Lower leg skin (tissue), 4 donors: ENCODE measurements at regions not wholly inside any gene's neighbourhood (a gene's known extent, or its start where the extent isn't known, plus 50 kb on each side); places are given as distances from the start of the nearest gene placed in this dataset.

ENCODE experiments used
- DNase-seq, 2 donors: peaks; one replicate each; pipeline ENCODE4 v3.0.0-alpha.2; 2019; ENCODE audit warnings: low spot score in 2 of 2
- H3K4me3 ChIP-seq: fragments of 200-600 bp; sonication (generic); 2 replicates; pipeline ENCODE4 v1.5.1; 2017; ENCODE audit warnings: mild to moderate bottlenecking, low read depth; ENCODE audit not compliant: poor library complexity, severe bottlenecking
- POLR2A ChIP-seq, 2 donors: fragments of 450-650 bp; IDR thresholded peaks; one replicate each; pipeline ENCODE4 v1.6.1; 2016 to 2017; ENCODE audit warnings: antibody characterized with exemption in 2 of 2, mild to moderate bottlenecking in 1 of 2, moderate library complexity in 1 of 2
- WGBS, 2 donors: methylation state at CpG; one replicate each; pipeline ENCODE4 v1.1.5; 2018; 5-methylcytosine and 5-hydroxymethylcytosine counted together
- intact Hi-C: fragments of 100-400 bp; cut with DNase I; formaldehyde crosslinking; loops from one replicate; pipeline ENCODE4 v1.15.0; 2023; ENCODE audit warnings: low total_unique reads
- TF ChIP-seq, protein P1 (sequence below), 3 donors: fragments of 450-650 bp; IDR thresholded peaks; one replicate each; pipeline ENCODE4 v1.5.1; 2016; ENCODE audit warnings: antibody characterized with exemption in 3 of 3, mild to moderate bottlenecking in 3 of 3, moderate library complexity in 2 of 3

DNA sequence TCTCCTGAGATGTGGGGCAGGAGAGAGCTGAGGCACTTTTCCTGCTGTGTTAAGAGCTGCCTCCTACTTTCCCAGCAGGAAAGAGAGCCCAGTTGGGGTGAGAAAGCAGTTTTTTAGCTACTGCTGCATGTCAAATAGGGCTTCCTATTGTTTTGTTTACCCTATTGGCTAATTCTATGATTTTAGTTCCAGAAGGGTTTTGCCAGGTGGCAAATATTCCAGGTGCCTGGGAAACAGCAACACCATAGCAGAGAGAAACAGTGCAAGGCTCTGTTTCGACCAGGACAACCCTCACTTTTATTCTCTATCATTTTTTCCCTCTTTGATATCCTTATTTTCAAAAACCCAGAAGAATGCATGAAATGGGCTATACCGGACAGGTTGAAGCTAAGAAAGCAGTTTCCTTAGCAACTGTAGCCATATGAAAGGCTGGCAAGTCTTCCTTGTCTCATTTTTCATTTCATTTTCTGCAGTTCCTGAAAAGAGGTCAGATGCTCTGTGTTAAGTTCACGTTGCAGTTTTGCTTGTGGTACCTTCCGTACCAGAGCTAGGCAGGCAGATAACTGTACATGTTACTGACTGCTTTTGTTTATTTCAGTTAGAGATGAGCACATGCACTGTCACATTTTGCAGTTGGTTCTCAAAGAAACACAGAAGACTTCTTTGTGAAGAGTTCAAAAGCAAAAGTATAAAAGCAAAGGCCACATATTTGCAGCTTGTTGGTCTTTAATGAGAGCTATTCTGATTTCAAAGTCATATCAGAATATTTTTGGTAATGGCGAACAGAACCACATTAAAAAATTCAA, 84.8 kb downstream of the AQP4 start:
- intact Hi-C loops: no loop called here
- H3K4me3 ChIP-seq: no peak overlapping the region
- 60 to 68% methylated on average over 5 of the region's 5 CpGs for WGBS, 2 donors
- no peak for DNase-seq
- TF ChIP-seq, protein P1, sequence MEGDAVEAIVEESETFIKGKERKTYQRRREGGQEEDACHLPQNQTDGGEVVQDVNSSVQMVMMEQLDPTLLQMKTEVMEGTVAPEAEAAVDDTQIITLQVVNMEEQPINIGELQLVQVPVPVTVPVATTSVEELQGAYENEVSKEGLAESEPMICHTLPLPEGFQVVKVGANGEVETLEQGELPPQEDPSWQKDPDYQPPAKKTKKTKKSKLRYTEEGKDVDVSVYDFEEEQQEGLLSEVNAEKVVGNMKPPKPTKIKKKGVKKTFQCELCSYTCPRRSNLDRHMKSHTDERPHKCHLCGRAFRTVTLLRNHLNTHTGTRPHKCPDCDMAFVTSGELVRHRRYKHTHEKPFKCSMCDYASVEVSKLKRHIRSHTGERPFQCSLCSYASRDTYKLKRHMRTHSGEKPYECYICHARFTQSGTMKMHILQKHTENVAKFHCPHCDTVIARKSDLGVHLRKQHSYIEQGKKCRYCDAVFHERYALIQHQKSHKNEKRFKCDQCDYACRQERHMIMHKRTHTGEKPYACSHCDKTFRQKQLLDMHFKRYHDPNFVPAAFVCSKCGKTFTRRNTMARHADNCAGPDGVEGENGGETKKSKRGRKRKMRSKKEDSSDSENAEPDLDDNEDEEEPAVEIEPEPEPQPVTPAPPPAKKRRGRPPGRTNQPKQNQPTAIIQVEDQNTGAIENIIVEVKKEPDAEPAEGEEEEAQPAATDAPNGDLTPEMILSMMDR (IDR thresholded peaks at IDR 0.05): no peak
- TF ChIP-seq POLR2A (IDR thresholded peaks at IDR 0.05): no peak

DNA sequence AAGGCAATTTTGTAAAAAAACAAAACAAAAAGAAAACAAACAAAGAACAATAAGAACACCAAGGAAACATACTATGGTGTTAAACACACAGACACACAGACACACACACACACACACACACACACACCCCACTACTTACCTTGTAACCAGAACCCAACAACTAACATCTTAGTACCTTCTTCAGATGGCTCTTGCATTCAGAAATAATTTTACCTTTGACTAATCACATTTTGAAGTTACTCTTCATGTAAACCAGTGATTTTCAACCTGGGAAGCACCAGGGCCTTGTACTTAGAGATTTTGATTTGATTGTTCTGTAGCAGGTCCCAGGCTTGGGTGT, 87.5 kb downstream of the AQP4 start:
- intact Hi-C loops: no loop called here
- TF ChIP-seq, protein P1 (IDR thresholded peaks at IDR 0.05): no peak
- TF ChIP-seq POLR2A (IDR thresholded peaks at IDR 0.05): no peak
- no peak for DNase-seq
- no peak overlapping the region for H3K4me3 ChIP-seq

DNA sequence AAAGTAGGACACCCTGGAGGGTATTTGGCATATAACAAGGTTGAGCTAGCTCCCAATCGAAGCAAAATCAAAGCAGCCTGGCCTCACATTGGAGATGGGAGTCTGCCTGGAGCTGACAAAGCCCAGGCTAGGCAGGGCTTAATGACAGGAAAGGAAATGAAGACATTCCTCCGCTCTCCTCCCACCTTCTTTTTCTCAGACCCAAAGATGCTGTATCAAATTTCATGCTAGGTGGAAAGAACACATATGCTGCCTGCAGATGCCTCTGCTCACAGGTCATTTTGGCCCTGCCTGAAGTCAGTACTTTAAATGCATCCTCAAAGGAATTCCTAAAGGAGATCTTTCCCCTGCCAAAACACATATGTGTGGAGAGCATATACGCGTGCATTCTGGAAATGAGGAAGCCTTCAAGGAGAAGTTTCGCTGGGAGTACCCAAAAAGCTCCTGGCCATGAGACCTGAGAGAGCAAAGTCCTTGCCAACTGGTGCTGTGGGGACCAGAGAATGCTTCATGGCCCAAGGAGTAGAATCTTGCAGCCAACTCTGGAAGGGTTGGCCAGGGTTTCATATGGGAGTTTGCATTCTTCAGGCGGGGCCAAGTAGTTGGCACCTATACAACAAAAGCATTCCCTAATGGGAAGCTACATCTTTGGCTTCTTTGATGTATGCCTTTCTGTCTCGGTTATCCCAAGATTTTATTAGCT, 88.0 kb downstream of the AQP4 start:
- intact Hi-C loops: no loop called here
- no peak overlapping the region for H3K4me3 ChIP-seq
- DNase-seq: no peak
- TF ChIP-seq, protein P1 (IDR thresholded peaks at IDR 0.05): no peak
- no peak for TF ChIP-seq POLR2A (IDR thresholded peaks at IDR 0.05)
- WGBS, 2 donors: 26 to 34% methylated on average over 7 of the region's 7 CpGs

DNA sequence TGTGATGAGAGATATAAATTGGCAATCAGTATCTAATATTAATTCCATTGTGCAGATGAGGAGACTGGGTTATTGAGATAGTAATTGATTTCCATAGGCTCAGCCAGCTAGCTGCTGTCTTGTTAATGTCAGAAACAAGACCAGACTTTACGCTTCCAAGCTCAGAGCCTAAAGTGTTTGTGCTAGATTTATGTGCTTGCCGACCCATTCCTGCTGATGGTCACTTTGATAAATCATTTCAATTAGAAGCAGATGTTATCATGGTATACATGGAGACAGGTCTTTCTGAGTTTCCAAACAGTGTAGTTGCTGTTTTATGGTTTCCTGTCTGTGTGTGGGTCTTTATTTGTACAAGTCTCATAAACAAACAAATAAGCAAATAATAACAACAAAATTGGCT, 92.8 kb downstream of the AQP4 start:
- DNase-seq: no peak
- TF ChIP-seq, protein P1 (IDR thresholded peaks at IDR 0.05): no peak
- TF ChIP-seq POLR2A (IDR thresholded peaks at IDR 0.05): no peak
- intact Hi-C loops: no loop called here
- no peak overlapping the region for H3K4me3 ChIP-seq
- WGBS, 2 donors: 59 to 68% methylated on average over 2 of the region's 2 CpGs

DNA sequence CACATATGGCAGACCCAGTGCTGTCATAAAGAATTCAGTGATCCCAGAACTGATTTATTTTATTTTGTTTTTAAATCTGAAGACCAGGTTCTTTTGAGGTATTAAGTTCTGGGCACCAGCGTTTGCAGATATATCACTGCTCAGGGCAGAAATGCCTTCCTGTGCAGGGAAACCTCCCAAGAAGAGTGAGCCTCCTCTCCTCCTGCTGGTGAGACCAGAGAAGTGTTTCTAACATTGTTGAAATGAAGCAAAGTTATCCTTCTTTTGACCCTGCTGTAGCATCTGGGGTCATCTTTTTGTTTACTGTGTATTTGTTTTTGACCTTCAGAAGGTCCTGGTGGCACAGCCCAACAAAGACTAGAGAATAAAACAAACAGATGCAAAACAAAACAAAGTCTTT, 94.0 kb downstream of the AQP4 start:
- 23 to 24% methylated on average over 1 of the region's 1 CpG for WGBS, 2 donors
- TF ChIP-seq POLR2A (IDR thresholded peaks at IDR 0.05): no peak
- no peak overlapping the region for H3K4me3 ChIP-seq
- no peak for DNase-seq
- intact Hi-C loops: no loop called here

DNA sequence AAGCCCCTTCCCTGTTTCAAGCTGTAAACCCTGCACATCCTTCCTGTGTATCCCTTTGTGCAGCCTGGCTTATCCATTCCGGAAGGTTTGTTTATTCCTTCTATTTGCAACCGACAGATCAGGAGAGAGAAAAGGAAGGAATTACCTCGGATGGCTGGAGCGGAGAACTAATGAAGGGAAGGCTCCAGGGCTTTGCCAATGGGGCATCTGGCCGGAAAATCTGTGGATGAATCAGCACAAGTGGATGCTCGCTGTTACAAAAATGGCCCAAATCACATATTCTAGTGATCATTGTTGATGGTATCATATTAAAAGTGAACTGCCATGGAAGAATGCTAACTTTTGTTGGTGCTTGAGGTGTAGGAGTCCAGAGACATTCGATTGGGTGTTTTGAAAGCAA, 97.1 kb downstream of the AQP4 start:
- 73 to 78% methylated on average over 7 of the region's 7 CpGs for WGBS, 2 donors
- intact Hi-C loops: no loop called here
- TF ChIP-seq POLR2A (IDR thresholded peaks at IDR 0.05): no peak
- TF ChIP-seq, protein P1 (IDR thresholded peaks at IDR 0.05): no peak
- H3K4me3 ChIP-seq: no peak overlapping the region
- no peak for DNase-seq
